Activated T-cell treated with anti-CD3 and anti-CD28 coated beads, Interleukin-2, amount 50 U/mL, for 1 hour (primary cell): ENCODE measurements at regions not wholly inside any gene's neighbourhood (a gene's known extent, or its start where the extent isn't known, plus 50 kb on each side); places are given as distances from the start of the nearest gene placed in this dataset.
"Not testable (repeated sequence)": the region's sequence is repeated elsewhere in the genome, so short reads cannot be mapped to it uniquely, and the experiment has no call there.

Experiments
- DNase-seq: peaks from one replicate; pipeline ENCODE4 v3.0.0-alpha.2; 2020

DNA sequence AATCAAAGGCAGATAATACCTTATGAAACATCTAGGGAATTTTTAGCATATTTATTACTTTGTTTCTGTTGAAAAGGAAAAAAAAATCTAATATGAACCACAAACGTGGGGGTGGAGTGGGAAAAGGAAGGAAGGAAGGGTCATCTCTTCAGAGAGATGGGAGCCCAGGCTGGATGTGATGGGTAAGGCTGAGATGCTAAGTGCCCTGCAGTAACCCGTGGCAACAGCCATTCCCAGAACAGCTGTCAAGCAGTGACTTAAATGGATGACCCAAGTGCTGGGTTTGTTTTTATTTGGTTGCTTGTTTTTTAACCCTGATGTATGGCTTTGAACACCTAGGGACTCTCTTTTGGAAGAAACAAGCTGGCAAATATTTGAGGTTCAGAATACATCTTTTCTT, 50.7 kb upstream of the KLF7 start:
- no peak for DNase-seq

DNA sequence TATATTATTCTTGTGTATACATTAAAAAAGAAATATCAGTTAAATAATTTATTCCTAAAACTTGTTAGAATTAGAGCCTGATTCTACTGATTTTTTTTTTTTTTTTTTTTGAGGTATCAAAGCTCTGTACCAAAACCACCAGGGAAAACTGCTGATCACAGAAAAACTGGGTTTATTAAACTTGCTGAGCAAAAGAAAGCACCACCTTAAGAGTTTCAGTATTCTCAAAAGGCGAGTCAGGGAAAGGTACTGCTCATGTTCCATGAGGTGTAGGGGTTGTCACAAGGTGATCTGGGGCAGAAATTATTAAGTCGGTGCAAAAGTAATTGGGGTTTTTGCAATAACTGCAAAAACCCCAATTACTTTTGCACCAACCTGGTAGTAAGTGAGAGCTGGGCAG, 51.7 kb upstream of the KLF7 start:
- DNase-seq = no peak

DNA sequence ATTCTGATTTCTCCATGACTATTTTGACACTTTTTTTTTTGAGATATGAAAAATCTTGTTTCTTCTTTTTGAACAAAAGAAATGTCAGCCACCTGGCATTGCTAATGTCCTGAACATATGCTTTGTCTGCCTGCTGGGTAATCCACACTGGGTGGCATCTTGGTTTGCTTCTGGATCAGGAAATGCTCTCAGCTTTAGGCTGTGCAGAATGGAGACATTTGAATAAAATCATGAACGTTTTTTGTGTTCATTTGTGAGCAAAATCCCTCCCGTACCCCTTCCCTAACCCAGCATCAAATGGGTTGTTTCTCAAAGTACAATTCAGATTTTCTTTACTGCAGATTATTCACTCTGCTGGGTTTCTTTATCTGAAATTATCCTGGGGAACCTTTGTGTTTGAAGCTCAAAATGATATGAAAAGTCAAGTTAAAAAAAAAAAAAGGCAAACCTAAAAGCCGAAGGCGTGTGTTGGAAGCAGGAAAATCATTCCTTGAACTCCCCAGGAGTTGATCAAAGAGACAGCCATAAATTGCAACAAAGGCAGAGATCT, 53.4 kb upstream of the KLF7 start:
- no peak for DNase-seq

- DNase-seq = no peak
Measured at GRCh38 chr2:207219676-207220501, 54.1 kb upstream of the KLF7 start.

- DNase-seq = no peak
Measured at GRCh38 chr2:207221731-207222130, 56.0 kb upstream of the KLF7 start.

GRCh38 chr2:207223051-207223450, 57.3 kb upstream of the KLF7 start:
- no peak for DNase-seq

- no peak for DNase-seq
Measured at GRCh38 chr2:207224381-207224780, 58.6 kb upstream of the KLF7 start.

GRCh38 chr2:207224791-207225482, 59.2 kb upstream of the KLF7 start:
- DNase-seq = no peak

DNA sequence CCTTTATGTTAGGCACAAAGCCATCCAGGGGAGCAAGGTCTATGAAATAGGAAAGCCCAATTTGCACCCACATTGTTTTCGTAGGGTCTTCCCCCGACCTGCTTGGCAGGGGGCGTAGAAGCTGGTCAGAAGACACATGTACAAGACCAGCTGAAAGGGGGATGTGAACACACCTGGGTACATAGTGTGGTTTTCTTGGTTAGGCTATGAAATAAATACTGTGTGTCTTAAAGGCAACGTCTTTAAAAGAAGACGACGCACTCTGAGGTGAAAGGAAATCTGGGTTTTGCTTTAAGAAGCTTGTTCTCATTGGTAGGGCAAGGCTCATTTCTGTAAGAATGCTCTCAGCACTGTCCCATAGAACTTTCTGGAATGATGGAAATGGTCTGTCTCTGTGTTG, 60.0 kb upstream of the KLF7 start:
- no peak for DNase-seq

- no peak for DNase-seq
Measured at GRCh38 chr2:207226243-207226642, 60.5 kb upstream of the KLF7 start.

DNA sequence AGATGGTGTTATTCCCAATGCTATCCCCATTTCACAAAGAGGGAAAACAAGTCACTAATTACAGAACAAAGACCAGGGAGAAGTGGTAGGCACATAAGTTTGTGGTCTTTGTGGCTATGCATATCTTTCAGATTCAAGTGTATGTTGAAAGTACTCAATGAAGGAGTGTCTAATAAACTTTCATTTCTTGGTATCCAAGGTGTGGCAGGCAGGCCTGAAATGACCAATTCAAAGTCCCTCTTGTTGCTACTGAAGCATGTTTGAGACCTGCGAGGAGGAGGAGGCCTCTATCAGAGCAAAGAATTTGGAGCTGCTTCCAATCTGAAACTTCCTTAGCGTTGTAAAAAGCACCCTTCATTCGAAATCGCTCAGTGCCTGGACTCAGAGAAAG, 60.9 kb upstream of the KLF7 start:
- no peak for DNase-seq

GRCh38 chr2:207227062-207227748, 61.5 kb upstream of the KLF7 start:
- no peak for DNase-seq

DNA sequence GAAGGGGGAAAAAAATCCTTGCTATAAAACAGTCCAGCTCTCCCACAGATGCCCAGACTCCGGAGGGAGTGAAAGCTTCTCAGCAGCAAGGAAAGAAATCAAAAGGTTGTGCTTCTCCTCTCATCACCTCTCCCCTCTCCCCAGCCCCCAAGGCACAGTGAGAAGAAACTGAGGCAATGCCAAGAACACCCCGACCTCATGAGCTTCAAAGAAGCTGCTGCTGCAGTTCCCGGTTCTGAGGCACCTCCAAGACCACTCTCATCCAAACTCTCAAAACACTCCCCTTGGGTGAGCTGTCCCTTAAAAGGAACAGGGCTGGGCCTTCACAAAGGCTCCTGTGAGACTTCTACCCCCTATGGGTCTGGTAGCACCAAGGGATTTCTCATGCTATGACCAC, 62.0 kb upstream of the KLF7 start:
- no peak for DNase-seq

DNA sequence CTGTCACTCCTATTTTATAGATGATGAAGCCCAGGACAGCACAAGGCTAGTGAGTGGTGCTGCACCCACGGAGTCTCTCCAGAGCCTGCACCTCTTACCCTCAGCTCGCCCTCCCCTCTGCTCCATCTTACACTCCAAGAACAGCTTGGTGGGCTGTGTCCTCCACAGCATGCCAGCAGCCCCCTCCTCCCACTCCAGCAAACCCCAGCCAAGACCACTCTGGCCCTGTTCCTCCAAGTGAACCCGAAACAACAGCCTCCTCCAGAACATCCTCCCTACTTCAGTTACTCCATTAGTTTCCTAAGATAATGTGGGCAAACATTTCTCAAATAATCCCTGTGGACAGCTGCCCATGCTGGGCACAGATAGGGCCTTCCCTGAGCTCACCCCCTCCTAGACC, 62.7 kb upstream of the KLF7 start:
- no peak for DNase-seq

GRCh38 chr2:207229161-207229560, 63.4 kb upstream of the KLF7 start:
- no peak for DNase-seq

DNA sequence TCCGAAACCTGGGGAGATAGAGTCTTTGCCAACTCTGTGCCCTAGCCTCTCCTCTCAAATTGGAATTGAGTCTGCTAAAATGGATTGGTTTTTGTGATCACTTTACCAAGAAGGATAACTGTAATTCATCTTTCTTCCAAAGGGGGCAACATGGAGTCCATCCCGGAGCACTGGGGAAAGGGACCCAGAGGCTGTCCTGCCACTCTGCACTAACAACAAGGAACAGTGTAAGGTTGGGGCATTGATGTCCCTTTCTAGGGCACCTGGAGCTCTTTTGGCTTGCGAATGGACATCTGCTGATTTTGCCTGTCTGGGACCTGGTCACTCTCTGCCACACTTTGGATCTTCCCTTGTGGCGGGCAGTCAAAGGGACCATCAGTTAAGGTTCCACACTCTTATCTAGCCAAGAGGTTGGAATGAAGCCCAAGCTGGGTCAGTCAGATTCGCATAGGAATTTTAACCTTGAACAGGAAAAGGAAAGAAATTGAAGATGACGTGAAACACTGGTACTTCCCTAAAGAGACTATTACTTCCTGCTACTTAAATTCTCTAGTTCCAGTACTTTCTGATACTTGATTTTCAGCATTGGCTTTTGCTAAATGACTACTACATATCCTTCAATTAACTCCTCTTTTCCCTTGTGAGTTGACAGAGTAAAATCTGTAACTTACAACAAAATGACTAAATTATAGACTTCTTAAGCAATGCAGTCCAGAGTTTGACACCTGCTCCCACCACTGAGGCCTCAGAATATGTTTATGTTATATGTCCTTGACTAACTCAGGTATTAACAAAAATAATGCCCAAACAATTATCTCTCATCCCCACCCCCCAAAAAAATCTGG, 64.7 kb upstream of the KLF7 start:
- no peak for DNase-seq

GRCh38 chr2:207231106-207231865, 65.5 kb upstream of the KLF7 start:
- DNase-seq = no peak

DNA sequence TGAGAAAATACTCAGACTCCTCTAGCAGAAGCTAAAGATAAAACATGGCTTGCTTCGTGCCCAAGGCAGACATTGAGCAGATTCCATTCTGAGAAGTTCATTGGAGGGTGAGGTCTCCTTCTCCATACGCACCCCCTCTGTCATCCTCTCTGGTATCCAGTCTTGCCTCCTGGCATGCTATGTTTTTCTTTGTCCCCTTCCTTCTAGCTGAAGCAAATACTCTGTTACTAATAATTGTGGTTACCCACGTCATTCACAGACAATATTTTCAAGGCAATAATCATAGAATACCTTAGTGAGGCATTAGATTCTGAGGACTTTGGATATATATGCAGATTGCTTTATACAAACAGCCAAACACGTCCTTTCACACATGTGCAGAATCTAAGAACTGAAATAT, 66.2 kb upstream of the KLF7 start:
- no peak for DNase-seq

DNA sequence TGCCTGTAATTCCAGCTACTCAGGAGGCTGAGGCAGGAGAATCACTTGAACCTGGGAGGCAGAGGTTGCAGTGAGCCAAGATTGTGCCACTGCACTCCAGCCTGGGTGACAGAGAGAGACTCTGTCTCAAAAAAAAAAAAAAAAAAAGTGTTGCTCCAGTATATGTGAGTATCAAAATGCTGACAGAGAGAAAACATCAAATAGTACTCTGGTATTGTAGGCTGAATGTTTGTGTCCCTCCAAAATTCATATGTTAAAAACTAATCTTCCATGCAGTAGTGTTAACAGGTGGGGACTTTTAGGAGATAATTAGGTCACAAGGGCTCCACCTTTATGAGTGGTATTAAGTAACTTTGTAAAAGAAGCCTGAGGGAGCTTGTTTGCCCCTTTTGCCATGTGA, 67.4 kb upstream of the KLF7 start:
- not testable (repeated sequence) for DNase-seq

GRCh38 chr2:207233731-207234130, 68.0 kb upstream of the KLF7 start:
- DNase-seq = no peak

DNA sequence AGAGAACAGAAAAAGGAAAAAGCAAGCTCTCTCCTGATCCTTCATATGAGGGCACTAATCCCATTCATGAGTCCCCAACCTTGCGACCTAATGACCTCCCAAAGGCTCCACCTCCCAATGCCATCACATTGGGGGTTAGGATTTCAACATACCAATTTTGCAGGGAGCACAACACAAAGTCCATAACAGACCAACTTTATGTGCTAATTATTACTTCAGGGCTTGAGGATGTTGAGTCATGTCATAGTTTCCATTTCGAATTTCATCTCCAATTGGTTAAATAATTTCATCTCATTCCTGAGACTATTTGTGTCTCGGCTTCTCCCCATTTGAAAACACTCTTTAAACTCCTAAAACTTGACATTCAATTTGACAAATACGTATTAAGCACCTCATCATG, 69.9 kb upstream of the KLF7 start:
- DNase-seq = no peak
